NCI-H748 (cell line): ENCODE measurements at regions not wholly inside any gene's neighbourhood (a gene's known extent, or its start where the extent isn't known, plus 50 kb on each side); places are given as distances from the start of the nearest gene placed in this dataset.

Experiments
- DNase-seq: peaks from one replicate; lab custom pipeline; 2025; ENCODE audit not compliant: unreplicated experiment; lab: John Stamatoyannopoulos, UW

- no peak for DNase-seq
Measured at GRCh38 chr5:87885758-87886157, 382.9 kb downstream of the TMEM161B start.

- no peak for DNase-seq
Measured at GRCh38 chr5:87877495-87877894, 391.1 kb downstream of the TMEM161B start.

GRCh38 chr5:87877023-87877422 is 391.6 kb downstream of the TMEM161B start:
- DNase-seq, result no peak

DNA sequence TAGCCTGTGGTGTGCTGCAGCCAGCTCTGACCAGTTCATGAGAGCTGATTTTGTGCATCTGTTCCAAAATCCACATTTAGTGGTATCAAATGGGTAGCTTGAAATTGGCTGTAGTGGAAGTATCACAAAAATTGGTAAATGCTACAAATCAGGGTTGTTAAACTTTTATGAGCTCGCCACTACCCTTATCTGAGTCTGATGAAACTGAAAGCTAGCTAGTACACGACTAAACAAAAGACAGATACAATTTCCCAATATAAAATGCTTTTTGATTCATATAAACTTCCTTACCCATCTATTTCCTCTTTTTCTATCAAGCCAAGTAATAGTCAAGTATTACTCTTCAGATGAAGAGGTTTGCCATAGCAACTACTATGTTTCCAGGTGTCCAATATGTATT is 392.0 kb downstream of the TMEM161B start:
- no peak for DNase-seq

GRCh38 chr5:87872986-87873385 is 395.7 kb downstream of the TMEM161B start:
- DNase-seq, result peak; percentile 76

DNA sequence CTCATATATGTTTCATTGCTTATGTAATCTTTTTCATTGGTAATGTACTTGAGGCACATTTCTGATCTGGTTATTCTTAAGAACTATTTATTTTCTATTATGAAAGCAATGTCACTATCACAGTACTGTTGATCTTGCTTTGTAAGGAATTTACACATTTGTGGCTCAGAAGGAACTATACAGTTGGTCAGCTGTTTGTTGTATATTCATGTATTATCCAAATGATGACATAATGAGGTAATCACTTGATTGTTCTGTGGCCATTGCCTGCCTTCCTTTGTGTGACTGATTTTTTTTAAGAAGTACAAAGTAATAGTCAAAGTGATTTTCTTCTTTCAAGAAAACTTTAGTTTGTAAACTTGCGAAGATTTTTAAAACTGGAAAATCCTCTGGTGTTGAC is 399.9 kb downstream of the TMEM161B start:
- no peak for DNase-seq

DNA sequence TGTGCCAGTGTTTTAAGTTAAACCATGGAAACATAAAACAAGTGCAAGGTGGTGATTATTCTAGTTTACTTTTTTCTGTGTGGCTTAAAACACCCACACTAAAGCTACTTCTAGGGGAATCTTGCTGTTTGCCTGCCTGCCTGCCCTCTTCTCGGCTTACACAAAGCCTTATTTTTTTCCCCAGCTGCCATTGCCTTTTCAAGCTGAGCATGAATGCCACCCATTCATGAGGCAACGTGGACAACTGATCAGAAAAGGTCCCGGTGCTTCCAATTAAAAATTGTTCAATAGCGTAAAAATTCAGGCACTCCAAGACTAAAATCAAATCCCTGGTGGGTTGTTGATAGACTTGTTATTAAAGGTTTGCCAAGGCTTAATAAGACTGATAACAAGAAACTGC is 401.4 kb downstream of the TMEM161B start:
- DNase-seq, result no peak

DNA sequence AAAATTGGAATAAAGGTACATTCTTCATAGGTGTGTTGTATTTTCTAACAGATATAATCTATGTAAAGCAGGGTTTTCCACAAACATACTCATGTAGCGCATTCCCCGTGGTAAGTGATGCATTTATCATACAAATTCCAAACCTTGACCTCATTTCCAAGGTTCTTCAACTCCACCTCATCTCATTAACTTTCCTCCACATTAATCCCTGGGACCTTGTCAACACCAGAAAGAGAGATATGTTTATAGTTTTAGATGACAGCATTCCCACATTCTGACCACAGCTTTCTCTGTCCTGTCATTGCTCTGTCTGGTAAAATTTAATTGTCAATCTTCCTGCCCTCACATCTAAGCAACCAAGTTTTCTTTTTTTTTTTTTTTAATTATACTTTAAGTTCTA is 415.1 kb downstream of the TMEM161B start:
- DNase-seq, result no peak

GRCh38 chr5:87851603-87852002 is 417.0 kb downstream of the TMEM161B start:
- no peak for DNase-seq

DNA sequence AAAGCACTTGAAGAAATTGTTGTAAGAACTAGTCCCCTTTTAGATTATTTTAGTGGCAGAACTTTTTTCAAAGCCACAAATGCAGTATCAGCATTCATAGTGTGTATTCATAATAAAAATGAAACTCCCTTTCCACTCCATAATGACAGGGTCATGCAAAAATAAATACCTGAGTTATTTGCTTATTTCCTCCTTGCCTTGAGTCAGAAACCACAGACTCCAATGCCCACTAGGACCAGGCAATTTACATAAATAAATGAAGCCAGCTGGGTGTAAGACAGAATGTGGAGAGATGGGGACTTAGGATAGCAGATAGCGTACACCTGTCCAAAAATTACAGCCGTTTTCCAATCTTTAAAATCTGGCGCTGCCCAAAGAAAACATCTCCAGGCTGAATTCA is 417.8 kb downstream of the TMEM161B start:
- peak; percentile 5 for DNase-seq

DNA sequence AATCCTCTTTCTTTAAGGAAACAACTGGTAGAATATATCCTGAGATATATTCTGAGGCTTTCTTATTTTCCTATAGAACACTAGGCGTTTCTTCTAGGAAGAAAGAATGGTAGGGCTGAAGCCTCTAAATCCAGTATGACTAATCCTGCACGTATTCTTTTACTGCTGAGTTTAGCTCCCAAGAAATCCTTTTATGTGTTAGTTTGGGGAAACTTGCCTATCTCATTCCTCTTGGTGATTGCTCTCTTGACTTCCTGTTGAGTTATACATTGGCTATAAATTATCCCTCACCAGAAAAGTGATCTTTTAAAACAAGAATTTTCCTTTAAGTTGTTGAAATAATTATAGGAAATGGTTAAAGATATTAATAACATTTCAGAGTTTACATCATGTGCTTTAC is 422.9 kb downstream of the TMEM161B start:
- no peak for DNase-seq

DNA sequence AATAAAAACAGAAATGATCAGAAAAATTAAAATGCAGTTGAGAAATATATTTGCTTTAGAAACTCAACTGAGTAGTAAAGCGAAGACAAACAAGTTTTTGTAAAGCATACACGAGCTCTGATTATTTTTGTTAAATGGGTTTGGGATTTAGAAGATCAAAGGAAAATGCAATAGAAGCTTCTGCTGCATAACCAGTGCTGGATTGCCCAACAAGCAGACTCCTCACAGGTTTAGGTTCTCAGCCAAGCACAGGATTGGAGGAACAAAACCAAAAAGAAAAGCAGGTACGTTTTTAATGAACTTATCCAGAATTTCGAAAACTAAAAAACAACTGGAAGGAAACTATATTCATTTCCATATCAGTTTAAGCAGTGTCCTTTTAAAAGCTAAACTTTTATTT is 423.8 kb downstream of the TMEM161B start:
- no peak for DNase-seq

DNA sequence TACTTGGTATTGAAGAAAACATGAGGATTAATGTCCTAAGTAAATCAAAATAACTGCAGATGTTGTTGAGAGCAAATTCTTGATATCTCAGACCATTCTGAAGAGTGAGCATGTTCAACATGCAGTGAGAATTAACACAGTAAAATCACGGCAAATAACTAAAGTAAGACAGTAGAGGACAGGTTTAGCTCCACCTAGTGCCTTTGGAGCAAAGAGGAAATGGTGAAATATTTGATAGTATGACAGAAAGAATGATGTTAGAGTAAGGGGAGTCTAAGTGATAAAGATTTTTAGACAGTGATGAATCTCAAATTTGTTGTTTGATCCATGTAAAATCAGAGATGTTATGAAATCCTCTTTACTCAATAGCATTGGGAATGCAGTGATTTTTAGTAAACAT is 424.2 kb downstream of the TMEM161B start:
- DNase-seq, result no peak

DNA sequence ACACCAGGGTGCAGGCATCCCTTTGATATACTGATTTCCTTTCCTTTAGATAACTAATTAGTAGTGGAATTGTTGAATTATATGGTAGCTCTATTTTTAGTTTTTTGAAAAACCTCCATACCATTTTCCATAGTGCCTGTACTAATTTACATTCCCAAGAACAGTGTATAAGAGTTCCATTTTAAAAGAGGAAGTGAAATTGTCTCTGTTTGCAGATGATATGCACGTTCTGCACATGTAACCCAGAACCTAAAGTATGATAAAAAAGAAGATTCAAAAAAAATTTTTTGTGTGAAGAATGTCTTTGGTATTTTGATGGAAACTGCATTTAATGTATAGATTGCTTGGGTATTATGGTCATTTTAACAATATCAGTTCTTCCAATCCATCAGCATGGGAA is 424.0 kb upstream of the CCNH start:
- DNase-seq, result no peak

DNA sequence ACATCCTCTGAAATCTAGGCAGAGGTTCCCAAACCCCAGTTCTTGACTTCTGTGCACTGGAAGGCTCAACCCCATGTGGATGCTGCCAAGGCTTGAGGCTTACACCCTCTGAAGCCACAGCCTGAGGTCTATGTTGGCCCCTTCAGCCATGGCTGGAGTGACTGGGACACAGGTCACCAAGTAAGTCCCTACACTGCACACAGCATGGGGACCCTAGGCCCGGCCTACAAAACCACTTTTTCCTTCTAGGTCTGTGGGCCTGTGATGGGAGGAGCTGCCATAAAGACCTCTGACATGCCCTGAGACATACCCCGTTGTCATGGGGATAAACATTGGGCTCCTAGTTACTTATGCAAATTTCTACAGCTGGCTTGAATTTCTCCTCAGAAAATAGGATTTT is 418.8 kb upstream of the CCNH start:
- DNase-seq, result no peak

GRCh38 chr5:87829217-87829551 is 416.5 kb upstream of the CCNH start:
- no peak for DNase-seq

GRCh38 chr5:87828545-87829216 is 416.0 kb upstream of the CCNH start:
- DNase-seq, result no peak

- no peak for DNase-seq
Measured at GRCh38 chr5:87827539-87827938, 414.8 kb upstream of the CCNH start.

DNA sequence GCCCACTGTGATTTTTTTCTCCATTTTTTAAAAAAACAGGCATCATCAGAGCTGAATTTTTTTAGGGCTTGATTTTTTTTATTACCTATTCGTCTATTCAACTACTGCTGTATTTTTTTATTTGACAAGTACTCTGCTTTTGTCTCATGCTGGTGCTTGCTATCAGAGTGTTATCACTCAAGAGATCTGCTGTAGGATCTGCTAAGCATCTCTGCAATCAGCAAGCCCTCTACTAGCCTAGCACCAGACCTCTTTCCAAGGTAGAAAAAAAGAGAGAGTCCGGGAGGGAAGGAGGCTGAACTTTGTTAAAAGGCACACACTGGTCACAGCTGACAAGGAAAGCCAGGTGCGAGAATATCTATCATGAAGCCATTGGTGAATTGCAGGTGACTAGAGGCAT is 413.8 kb upstream of the CCNH start:
- DNase-seq, result no peak

- no peak for DNase-seq
Measured at GRCh38 chr5:87825583-87825982, 412.9 kb upstream of the CCNH start.

DNA sequence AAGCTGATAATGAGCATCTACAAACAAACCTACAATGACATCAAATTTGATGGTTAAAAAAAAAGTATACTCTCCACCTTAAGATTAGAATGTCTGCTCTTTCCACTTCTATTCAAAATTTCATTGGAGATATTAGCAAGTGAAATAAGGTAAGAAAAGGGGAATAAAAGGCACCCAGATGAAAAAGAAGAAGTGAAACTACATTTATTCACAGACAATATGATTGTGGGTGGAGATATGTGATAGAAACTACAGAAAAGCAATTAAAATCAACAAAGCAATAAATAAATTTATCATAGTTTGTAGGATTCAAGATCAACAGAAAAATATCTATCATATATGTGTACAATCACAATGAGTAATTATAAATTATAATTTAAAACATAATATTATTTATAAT is 395.1 kb upstream of the CCNH start:
- no peak for DNase-seq

- no peak for DNase-seq
Measured at GRCh38 chr5:87803352-87803751, 390.6 kb upstream of the CCNH start.

- no peak for DNase-seq
Measured at GRCh38 chr5:87791869-87792268, 379.1 kb upstream of the CCNH start.

DNA sequence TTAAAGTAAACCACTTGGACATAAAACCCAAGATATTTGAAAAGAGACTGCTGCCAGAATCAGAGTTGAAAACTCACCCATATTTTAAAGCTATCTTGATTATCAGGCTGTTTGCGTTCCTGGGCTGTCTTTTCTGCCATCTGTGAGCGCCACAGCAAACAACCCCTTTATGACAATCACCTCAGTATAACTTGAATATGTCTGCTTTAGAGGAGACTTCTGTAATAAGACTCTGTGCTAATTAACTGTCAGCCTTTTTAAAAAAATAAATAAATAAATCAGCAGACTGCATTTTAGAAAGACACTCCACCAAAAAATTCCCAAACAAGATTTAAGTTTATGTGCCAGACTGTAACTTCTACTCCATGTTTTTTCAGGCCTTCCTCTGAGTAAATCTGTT is 375.7 kb upstream of the CCNH start:
- DNase-seq, result peak; percentile 14
